ENCODE measurements at regions not wholly inside any gene's neighbourhood (a gene's known extent, or its start where the extent isn't known, plus 50 kb on each side); places are given as distances from the start of the nearest gene placed in this dataset.

GRCh38 chr4:184528051-184528450 lies 53.7 kb upstream of the IRF2 start:
- no peak for ATAC-seq

- no peak for ATAC-seq
Measured at GRCh38 chr4:184526228-184526627, 51.9 kb upstream of the IRF2 start.
